ENCODE measurements at regions not wholly inside any gene's neighbourhood (a gene's known extent, or its start where the extent isn't known, plus 50 kb on each side); places are given as distances from the start of the nearest gene placed in this dataset.
"Not testable (repeated sequence)": the region's sequence is repeated elsewhere in the genome, so short reads cannot be mapped to it uniquely, and the experiment has no call there.

GRCh38 chr9:138237099-138237498 lies 359.5 kb downstream of the CACNA1B start:
- DNase-seq (ENCODE audit: unreplicated experiment); H3K27ac Mint-ChIP-seq (ENCODE audit: low read depth, unreplicated experiment); CTCF ChIA-PET; H3K4me1 Mint-ChIP-seq (ENCODE audit: insufficient read depth, unreplicated experiment); POLR2A ChIA-PET; H3K27me3 Mint-ChIP-seq (ENCODE audit: insufficient read depth, unreplicated experiment); H3K9me3 Mint-ChIP-seq (ENCODE audit: unreplicated experiment); BruUV-seq (replicated peaks); H3K4me3 Mint-ChIP-seq (ENCODE audit: unreplicated experiment); H3K36me3 Mint-ChIP-seq (ENCODE audit: insufficient read depth, unreplicated experiment); intact Hi-C loops (cut with micrococcal nuclease): not testable (repeated sequence)

- POLR2A ChIA-PET; CTCF ChIA-PET; DNase-seq (ENCODE audit: unreplicated experiment); intact Hi-C loops (cut with micrococcal nuclease); H3K4me1 Mint-ChIP-seq (ENCODE audit: insufficient read depth, unreplicated experiment); H3K36me3 Mint-ChIP-seq (ENCODE audit: insufficient read depth, unreplicated experiment); BruUV-seq (replicated peaks); H3K4me3 Mint-ChIP-seq (ENCODE audit: unreplicated experiment); H3K9me3 Mint-ChIP-seq (ENCODE audit: unreplicated experiment); H3K27me3 Mint-ChIP-seq (ENCODE audit: insufficient read depth, unreplicated experiment); H3K27ac Mint-ChIP-seq (ENCODE audit: low read depth, unreplicated experiment): not testable (repeated sequence)
Measured at GRCh38 chr9:138282903-138283302, 405.3 kb downstream of the CACNA1B start.
